ENCODE measurements at regions not wholly inside any gene's neighbourhood (a gene's known extent, or its start where the extent isn't known, plus 50 kb on each side); places are given as distances from the start of the nearest gene placed in this dataset.
"Not testable (repeated sequence)": the region's sequence is repeated elsewhere in the genome, so short reads cannot be mapped to it uniquely, and the experiment has no call there.

DNA sequence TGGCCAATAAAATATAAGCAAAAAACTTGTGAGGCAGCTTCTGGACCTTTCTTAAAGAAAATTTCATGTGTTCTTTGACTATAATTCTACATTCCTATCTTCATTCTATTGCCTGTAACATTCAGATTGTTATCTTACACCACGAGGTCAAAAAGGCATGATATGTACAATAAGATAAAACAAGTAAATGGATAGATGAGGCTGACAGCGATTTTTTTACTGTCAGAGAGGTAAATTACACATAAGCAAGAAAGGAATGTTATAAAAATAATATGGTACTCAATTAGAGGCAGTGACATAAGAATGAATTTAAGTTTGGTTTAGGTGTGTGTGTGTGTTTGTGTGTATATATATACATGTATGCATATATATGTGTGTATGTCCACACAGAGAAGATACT lies 660.0 kb downstream of the C12orf50 start:
- Mint-ChIP-seq H3K4me3 (no peak overlapping the region), H3K4me1 (no peaks in the 10 kb centered on the region), H3K27me3 (no peaks in the 10 kb centered on the region), H3K36me3 (no peaks in the 10 kb centered on the region), H3K9me3 (no peaks in the 10 kb centered on the region), H3K27ac (no peak overlapping the region)
- ATAC-seq = no peak

DNA sequence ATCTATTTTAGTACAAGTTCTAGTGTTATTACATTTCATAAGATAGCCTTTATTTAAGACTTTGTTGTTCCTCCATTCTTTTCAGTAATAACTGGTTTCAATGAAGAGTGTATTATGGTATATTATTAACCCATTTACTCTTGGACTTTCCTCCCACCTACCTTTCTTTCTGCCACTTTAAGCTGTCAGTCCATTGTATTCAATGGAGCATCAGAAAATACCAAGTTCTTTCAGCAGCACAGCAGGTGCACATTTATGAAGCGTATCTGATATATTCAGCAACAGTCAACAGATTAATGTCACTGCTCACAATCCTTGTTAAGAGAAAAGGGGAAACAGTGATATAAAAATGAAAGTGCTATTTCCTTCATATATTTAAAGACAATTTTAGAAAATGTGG lies 660.9 kb downstream of the C12orf50 start:
- no peaks in the 10 kb centered on the region for H3K27me3 Mint-ChIP-seq

GRCh38 chr12:87365423-87365822 lies 663.8 kb downstream of the C12orf50 start:
- Mint-ChIP-seq H3K27me3 (no peaks in the 10 kb centered on the region), H3K4me3 (no peak overlapping the region), H3K9me3 (peaks cover 11% of the 10 kb centered on the region), H3K36me3 (no peaks in the 10 kb centered on the region), H3K4me1 (no peaks in the 10 kb centered on the region), H3K27ac (no peak overlapping the region)
- ATAC-seq = no peak

More for the DNA sequence above, 660.9 kb downstream of the C12orf50 start:
- Mint-ChIP-seq H3K4me3 (no peak overlapping the region), H3K27ac (no peak overlapping the region), H3K9me3 (no peaks in the 10 kb centered on the region), H3K4me1 (no peaks in the 10 kb centered on the region), H3K36me3 (no peaks in the 10 kb centered on the region)
- ATAC-seq = no peak

DNA sequence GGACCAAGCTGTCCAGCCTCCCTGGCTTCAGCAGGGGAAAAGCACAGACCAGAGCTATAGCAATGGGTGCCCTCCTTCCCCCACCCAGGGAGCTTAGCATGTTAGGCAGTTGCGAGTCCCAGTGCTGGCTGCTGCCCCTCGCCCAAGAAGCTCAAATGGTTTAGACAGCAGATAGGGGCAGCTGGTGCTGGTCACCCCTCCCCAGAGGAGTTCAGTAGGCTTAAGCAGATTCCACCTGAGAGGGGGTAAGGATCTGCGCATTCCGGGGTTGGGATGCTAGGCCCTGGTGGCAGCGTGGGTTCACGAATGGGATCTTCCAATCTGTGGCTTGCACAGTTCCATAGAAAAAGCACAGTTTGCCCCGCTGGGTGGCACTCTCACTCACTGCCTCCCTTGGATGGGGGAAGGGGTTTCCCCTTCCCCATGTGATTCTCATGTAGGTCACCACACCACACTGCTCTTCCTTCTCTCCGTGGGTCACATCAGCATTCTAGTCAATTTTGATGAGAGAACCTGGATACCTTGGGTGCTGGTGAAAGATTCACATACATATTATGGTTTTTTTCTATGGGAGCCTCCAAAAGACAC lies 665.6 kb downstream of the C12orf50 start:
- Mint-ChIP-seq H3K36me3 (no peaks in the 10 kb centered on the region), H3K27me3 (no peaks in the 10 kb centered on the region), H3K4me3 (no peak overlapping the region), H3K27ac (no peak overlapping the region), H3K9me3 (peaks cover 15% of the 10 kb centered on the region), H3K4me1 (no peaks in the 10 kb centered on the region)
- no peak for ATAC-seq

DNA sequence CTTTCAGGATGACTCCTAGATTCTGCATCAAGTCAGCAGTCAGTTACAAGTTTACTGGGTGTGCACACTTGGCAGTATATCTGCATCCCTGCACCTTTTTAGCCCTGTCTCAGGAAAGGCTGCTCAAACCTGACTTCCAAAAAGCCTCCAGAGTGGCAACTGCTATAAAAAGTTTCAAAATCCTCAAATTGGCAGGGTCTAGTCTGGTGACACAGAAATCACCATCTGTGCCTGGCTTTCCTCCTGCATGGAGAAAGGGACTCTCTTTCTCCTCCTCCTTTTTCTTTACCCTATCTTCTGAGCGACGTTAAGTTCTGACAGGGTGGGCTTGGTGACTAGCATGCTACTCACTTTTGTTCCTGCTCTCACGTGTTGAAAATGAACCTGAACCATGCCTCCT lies 679.5 kb downstream of the C12orf50 start:
- H3K27me3 Mint-ChIP-seq = no peaks in the 10 kb centered on the region
- H3K36me3 Mint-ChIP-seq = no peaks in the 10 kb centered on the region
- no peak for ATAC-seq

DNA sequence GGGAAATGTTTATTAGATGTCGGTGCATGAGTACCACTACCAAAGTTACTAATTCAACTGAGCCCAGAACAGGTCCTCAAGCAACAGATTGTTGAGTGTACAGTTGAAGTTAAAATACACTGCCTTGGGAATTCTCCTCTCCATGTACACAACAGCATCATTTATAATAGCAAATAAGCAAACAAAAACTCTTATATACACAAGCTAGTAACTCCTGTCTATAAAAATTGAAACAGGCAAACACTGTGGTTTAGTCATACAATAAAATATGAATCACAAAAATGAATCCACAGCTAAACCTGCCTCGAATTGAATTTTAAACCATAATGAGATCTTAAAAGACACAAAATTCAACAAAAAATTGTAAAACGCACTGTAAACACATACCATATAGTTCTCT lies 681.1 kb downstream of the C12orf50 start:
- H3K4me1 Mint-ChIP-seq = peaks cover 6% of the 10 kb centered on the region
- H3K9me3 Mint-ChIP-seq = no peaks in the 10 kb centered on the region
- ATAC-seq = no peak
- no peaks in the 10 kb centered on the region for H3K27me3 Mint-ChIP-seq
- no peak overlapping the region for H3K4me3 Mint-ChIP-seq
- H3K36me3 Mint-ChIP-seq = no peaks in the 10 kb centered on the region
- no peak overlapping the region for H3K27ac Mint-ChIP-seq

More for the DNA sequence above, 679.5 kb downstream of the C12orf50 start:
- no peak overlapping the region for H3K27ac Mint-ChIP-seq
- no peak overlapping the region for H3K4me3 Mint-ChIP-seq
- H3K9me3 Mint-ChIP-seq = no peaks in the 10 kb centered on the region
- H3K4me1 Mint-ChIP-seq = peaks cover 3% of the 10 kb centered on the region

GRCh38 chr12:87344699-87345098 lies 684.5 kb downstream of the C12orf50 start:
- no peak for ATAC-seq
- Mint-ChIP-seq H3K4me3 (no peak overlapping the region), H3K36me3 (no peaks in the 10 kb centered on the region), H3K9me3 (no peaks in the 10 kb centered on the region), H3K27me3 (no peaks in the 10 kb centered on the region), H3K27ac (no peak overlapping the region), H3K4me1 (peaks cover 6% of the 10 kb centered on the region)

DNA sequence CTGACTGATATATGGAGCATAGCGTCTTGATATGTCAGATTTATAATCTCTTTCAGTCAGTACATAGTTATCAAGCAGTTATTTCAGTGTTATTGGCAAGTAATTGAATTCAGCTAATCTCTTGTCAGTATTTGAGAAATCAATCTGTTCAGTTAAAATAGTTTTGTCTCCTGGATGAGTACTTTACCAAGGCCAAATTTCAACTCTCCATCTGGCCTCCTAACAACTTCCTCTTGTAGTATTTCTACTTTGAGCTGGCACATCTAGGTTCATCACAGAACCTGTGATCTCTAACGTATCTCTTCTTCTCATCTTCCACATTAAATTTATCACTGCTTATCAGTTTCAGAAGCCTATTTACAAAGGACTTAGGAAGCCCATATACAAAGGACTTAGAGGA lies 690.5 kb downstream of the C12orf50 start:
- no peaks in the 10 kb centered on the region for H3K36me3 Mint-ChIP-seq
- no peaks in the 10 kb centered on the region for H3K4me1 Mint-ChIP-seq
- no peaks in the 10 kb centered on the region for H3K27me3 Mint-ChIP-seq
- ATAC-seq = no peak
- H3K9me3 Mint-ChIP-seq = no peaks in the 10 kb centered on the region
- H3K4me3 Mint-ChIP-seq = no peak overlapping the region
- H3K27ac Mint-ChIP-seq = no peak overlapping the region

DNA sequence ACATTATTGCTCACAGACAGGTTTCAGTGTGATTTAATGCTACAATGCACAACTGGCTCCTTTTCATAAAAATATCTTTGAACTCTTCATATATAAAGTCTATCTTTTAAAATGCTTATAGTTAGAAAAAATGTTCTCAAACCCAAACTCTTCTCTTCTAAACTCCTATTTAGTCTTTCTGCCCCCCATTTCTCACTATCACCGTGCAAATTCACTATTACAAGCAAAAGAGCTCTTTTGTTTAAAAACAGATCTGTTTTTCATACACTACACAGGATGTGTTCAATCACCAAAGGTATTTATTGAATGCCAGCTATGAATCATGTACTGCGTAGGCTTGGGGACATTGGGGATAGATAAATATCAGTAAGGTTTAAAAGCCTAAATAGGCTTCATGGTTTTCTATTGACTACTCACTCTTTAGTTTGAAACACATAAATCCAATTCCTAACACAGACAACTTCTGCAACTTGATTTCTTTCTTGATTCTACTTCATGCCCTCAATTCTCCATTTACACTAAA lies 692.3 kb downstream of the C12orf50 start:
- Mint-ChIP-seq H3K9me3 (no peaks in the 10 kb centered on the region), H3K4me3 (no peak overlapping the region), H3K27me3 (no peaks in the 10 kb centered on the region), H3K4me1 (no peaks in the 10 kb centered on the region), H3K36me3 (no peaks in the 10 kb centered on the region), H3K27ac (no peak overlapping the region)
- ATAC-seq = no peak

DNA sequence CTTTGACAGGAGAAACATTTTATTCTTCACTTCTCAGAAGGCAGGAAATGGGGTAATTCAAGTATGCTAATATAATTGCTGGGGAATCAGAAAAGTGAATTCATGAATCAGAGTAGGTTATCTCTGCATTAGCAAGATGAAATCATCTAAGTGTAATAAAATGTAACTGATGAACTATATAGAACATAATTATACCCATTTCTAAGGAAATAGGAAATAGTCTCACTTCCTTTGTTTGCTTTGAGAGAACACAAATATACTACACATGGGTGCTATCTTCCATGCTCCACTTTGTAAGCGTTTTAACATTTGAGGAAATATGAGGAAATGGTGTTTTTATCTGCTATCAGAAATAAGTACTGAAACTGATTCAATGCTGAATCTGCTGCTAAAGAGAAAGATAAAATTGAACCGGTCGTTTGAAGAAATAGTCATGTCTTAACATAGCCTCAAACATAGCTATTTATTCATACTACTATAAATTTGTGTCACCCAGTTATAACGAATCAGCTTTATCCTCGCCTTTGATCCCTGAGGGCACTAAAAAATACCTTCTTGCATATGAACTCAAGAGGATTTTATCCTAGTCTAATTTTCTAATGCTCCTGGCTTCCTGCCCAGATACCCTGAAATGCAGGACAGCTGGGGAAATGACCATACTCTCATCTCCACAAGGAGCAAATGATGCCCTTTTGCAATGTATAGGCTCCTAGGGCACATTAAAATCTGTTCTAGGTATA lies 696.0 kb downstream of the C12orf50 start:
- Mint-ChIP-seq H3K36me3 (no peaks in the 10 kb centered on the region), H3K4me3 (no peak overlapping the region), H3K27ac (no peak overlapping the region), H3K27me3 (no peaks in the 10 kb centered on the region), H3K9me3 (no peaks in the 10 kb centered on the region), H3K4me1 (no peaks in the 10 kb centered on the region)
- no peak for ATAC-seq

- not testable (repeated sequence) for H3K9me3 Mint-ChIP-seq, H3K4me3 Mint-ChIP-seq, H3K4me1 Mint-ChIP-seq, H3K36me3 Mint-ChIP-seq, H3K27me3 Mint-ChIP-seq, ATAC-seq, H3K27ac Mint-ChIP-seq
Observed at GRCh38 chr12:87330071-87330555, 699.1 kb downstream of the C12orf50 start.

DNA sequence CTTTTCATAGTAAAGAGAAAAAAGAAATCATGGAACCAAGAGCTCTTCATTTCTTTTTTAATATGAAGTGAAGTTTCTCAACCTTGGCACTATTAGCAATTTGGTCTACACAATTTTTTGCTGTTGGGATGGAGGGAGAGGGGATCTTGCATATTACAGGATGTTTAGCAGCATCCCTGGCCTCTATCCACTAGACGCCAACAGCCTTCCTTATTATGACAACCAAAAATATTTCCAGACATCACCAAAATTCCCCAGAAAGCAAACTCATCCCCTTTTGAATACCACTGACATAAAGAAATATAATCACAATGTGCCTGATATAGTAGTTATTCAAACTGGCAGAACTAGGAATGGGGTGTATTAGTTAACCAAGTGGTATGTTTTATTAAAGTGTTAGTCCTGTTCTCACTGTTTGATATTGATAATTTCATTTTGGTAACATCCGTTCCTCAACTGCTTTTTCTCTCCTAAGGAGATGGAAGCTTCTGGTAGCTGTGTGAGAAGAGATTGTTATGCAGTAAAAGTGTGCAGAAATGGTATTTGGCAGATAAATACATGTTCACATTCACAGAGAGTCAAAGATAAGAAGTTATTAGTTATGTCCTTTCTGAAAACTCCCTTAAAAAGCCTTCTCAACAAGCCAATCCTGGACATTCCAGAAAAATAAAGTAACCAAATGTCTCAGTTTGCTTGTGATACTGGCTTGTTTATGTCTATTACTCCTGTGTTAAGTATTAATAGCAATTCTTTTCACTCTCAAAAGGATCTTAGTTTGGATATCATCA lies 699.9 kb downstream of the C12orf50 start:
- H3K9me3 Mint-ChIP-seq = no peaks in the 10 kb centered on the region
- no peak overlapping the region for H3K4me3 Mint-ChIP-seq
- no peaks in the 10 kb centered on the region for H3K4me1 Mint-ChIP-seq
- no peak overlapping the region for H3K27ac Mint-ChIP-seq
- H3K27me3 Mint-ChIP-seq = no peaks in the 10 kb centered on the region
- ATAC-seq = no peak
- H3K36me3 Mint-ChIP-seq = no peaks in the 10 kb centered on the region

DNA sequence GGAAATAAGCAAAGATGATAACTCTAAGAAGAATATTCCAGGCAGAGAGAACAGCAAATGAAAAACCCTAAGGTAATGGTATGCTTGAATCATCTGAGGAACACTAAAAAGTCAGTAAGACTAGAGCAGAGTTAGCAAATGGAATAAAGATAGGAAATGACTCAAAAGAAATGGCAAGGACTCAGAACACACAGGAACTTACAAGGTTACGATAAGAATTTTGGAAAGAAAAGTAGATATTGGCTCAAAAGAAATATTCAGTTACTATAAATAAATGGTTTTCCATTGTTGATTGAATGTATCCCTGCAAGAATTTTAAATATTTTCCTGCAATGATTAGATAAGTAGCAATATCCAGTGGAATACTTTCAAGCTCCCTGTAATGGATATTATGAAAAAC lies 705.8 kb downstream of the C12orf50 start:
- Mint-ChIP-seq H3K4me3 (no peak overlapping the region), H3K27me3 (no peaks in the 10 kb centered on the region), H3K27ac (no peak overlapping the region), H3K4me1 (no peaks in the 10 kb centered on the region), H3K36me3 (no peaks in the 10 kb centered on the region), H3K9me3 (no peaks in the 10 kb centered on the region)
- ATAC-seq = no peak

GRCh38 chr12:87320724-87321123 lies 708.5 kb downstream of the C12orf50 start:
- Mint-ChIP-seq H3K4me1 (no peaks in the 10 kb centered on the region), H3K4me3 (no peak overlapping the region), H3K27ac (no peak overlapping the region), H3K9me3 (no peaks in the 10 kb centered on the region), H3K36me3 (no peaks in the 10 kb centered on the region), H3K27me3 (no peaks in the 10 kb centered on the region)
- ATAC-seq = no peak

DNA sequence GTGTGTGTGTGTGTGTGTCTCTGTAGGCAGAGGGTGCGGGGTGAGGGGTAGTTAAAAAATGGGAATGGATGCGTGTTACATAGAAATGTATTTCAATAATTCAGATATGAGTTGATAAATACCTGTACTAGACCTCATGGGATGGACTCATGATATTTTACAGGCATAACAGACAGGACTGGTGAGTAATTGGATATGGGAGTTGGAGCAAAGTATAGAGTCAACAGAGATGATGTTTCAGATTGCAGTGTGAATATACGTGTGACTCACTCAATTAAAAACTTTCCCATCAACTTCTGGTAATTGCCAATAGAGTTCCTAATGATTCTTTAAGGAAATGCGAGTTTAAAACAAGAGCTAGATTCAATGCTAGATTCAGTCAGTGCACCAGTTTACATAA lies 711.9 kb downstream of the C12orf50 start:
- Mint-ChIP-seq H3K36me3 (no peaks in the 10 kb centered on the region), H3K27ac (no peak overlapping the region)
- no peak for ATAC-seq

More for the DNA sequence above, 711.9 kb downstream of the C12orf50 start:
- no peak overlapping the region for H3K4me3 Mint-ChIP-seq
- no peaks in the 10 kb centered on the region for H3K9me3 Mint-ChIP-seq
- H3K4me1 Mint-ChIP-seq = no peaks in the 10 kb centered on the region
- H3K27me3 Mint-ChIP-seq = no peaks in the 10 kb centered on the region
